HEK293 (cell line): ENCODE measurements at regions not wholly inside any gene's neighbourhood (a gene's known extent, or its start where the extent isn't known, plus 50 kb on each side); places are given as distances from the start of the nearest gene placed in this dataset.

Experiments used
- TF ChIP-seq, protein P1 (sequence below): fragments of 450-650 bp; formaldehyde crosslinking; IDR thresholded peaks from 2 replicates; pipeline ENCODE4 v1.5.1; 2016; ENCODE audit warnings: missing biosample characterization, missing genetic modification characterization
- TF ChIP-seq, protein P2 (sequence below): fragments of 450-650 bp; formaldehyde crosslinking; IDR thresholded peaks from 2 replicates; pipeline ENCODE4 v1.5.1; 2017; ENCODE audit warnings: missing biosample characterization, missing genetic modification characterization
- TF ChIP-seq, protein P3 (sequence below): fragments of 450-650 bp; formaldehyde crosslinking; conservative IDR thresholded peaks from 2 replicates; pipeline ENCODE4 v1.5.1; 2016; ENCODE audit warnings: low read depth, missing biosample characterization, missing genetic modification characterization
- TF ChIP-seq, protein P4 (sequence below): fragments of 450-650 bp; formaldehyde crosslinking; IDR thresholded peaks from 2 replicates; pipeline ENCODE4 v1.5.1; 2016; ENCODE audit warnings: missing biosample characterization, missing genetic modification characterization, low read depth

DNA sequence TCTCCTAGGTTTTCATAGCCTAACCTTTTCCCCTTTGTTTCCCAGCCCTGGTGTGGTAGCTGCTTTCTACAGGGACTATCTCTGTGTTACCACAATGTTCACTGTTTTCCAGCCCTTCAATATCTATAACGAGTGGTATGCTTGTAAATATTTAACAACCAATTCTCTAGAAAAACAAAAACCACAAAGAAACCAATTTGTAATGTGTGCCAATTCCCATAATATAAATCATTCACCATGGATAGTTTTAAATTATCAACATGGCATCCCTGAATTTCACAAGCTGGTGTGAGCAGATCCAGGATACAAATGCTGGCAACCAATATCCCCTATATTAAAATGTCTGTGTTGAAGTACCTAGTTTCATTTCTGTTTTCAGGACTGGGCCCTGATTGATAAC is 200.7 kb upstream of the FOXN2 start:
- TF ChIP-seq, protein P1, sequence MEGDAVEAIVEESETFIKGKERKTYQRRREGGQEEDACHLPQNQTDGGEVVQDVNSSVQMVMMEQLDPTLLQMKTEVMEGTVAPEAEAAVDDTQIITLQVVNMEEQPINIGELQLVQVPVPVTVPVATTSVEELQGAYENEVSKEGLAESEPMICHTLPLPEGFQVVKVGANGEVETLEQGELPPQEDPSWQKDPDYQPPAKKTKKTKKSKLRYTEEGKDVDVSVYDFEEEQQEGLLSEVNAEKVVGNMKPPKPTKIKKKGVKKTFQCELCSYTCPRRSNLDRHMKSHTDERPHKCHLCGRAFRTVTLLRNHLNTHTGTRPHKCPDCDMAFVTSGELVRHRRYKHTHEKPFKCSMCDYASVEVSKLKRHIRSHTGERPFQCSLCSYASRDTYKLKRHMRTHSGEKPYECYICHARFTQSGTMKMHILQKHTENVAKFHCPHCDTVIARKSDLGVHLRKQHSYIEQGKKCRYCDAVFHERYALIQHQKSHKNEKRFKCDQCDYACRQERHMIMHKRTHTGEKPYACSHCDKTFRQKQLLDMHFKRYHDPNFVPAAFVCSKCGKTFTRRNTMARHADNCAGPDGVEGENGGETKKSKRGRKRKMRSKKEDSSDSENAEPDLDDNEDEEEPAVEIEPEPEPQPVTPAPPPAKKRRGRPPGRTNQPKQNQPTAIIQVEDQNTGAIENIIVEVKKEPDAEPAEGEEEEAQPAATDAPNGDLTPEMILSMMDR (tag by site-specific recombination): no peak
- TF ChIP-seq, protein P2, sequence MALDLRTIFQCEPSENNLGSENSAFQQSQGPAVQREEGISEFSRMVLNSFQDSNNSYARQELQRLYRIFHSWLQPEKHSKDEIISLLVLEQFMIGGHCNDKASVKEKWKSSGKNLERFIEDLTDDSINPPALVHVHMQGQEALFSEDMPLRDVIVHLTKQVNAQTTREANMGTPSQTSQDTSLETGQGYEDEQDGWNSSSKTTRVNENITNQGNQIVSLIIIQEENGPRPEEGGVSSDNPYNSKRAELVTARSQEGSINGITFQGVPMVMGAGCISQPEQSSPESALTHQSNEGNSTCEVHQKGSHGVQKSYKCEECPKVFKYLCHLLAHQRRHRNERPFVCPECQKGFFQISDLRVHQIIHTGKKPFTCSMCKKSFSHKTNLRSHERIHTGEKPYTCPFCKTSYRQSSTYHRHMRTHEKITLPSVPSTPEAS (tag by site-specific recombination): no peak
- TF ChIP-seq, protein P3, sequence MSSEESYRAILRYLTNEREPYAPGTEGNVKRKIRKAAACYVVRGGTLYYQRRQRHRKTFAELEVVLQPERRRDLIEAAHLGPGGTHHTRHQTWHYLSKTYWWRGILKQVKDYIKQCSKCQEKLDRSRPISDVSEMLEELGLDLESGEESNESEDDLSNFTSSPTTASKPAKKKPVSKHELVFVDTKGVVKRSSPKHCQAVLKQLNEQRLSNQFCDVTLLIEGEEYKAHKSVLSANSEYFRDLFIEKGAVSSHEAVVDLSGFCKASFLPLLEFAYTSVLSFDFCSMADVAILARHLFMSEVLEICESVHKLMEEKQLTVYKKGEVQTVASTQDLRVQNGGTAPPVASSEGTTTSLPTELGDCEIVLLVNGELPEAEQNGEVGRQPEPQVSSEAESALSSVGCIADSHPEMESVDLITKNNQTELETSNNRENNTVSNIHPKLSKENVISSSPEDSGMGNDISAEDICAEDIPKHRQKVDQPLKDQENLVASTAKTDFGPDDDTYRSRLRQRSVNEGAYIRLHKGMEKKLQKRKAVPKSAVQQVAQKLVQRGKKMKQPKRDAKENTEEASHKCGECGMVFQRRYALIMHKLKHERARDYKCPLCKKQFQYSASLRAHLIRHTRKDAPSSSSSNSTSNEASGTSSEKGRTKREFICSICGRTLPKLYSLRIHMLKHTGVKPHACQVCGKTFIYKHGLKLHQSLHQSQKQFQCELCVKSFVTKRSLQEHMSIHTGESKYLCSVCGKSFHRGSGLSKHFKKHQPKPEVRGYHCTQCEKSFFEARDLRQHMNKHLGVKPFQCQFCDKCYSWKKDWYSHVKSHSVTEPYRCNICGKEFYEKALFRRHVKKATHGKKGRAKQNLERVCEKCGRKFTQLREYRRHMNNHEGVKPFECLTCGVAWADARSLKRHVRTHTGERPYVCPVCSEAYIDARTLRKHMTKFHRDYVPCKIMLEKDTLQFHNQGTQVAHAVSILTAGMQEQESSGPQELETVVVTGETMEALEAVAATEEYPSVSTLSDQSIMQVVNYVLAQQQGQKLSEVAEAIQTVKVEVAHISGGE (tag by site-specific recombination): no peak
- TF ChIP-seq, protein P4, sequence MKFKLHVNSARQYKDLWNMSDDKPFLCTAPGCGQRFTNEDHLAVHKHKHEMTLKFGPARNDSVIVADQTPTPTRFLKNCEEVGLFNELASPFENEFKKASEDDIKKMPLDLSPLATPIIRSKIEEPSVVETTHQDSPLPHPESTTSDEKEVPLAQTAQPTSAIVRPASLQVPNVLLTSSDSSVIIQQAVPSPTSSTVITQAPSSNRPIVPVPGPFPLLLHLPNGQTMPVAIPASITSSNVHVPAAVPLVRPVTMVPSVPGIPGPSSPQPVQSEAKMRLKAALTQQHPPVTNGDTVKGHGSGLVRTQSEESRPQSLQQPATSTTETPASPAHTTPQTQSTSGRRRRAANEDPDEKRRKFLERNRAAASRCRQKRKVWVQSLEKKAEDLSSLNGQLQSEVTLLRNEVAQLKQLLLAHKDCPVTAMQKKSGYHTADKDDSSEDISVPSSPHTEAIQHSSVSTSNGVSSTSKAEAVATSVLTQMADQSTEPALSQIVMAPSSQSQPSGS (tag by site-specific recombination): no peak
